ENCODE measurements at regions not wholly inside any gene's neighbourhood (a gene's known extent, or its start where the extent isn't known, plus 50 kb on each side); places are given as distances from the start of the nearest gene placed in this dataset.

- TF ChIP-seq POLR2A (IDR thresholded peaks at IDR 0.05; ENCODE audit: low read depth, low read length) (no peak), TAF1 (IDR thresholded peaks at IDR 0.05; ENCODE audit: borderline replicate concordance, low read depth, low read length) (no peak), POLR2AphosphoS5 (IDR thresholded peaks at IDR 0.05; ENCODE audit: low read depth, low read length) (no peak)
Measured at GRCh38 chr4:17328141-17328815, 183.6 kb downstream of the QDPR start.

Measured in GM12892 (cell line).